HG03378 (cell line): ENCODE measurements at regions not wholly inside any gene's neighbourhood (a gene's known extent, or its start where the extent isn't known, plus 50 kb on each side); places are given as distances from the start of the nearest gene placed in this dataset.
A peak's percentile ranks its signal among the peaks of the same experiment; 100 is the strongest.

Source experiments
- ATAC-seq: cut with Tn5 transposase; IDR thresholded peaks from one replicate; pipeline ENCODE4 v1.9.1; 2021; ENCODE audit warnings: mild to moderate bottlenecking, moderate library complexity; ENCODE audit not compliant: unreplicated experiment

DNA sequence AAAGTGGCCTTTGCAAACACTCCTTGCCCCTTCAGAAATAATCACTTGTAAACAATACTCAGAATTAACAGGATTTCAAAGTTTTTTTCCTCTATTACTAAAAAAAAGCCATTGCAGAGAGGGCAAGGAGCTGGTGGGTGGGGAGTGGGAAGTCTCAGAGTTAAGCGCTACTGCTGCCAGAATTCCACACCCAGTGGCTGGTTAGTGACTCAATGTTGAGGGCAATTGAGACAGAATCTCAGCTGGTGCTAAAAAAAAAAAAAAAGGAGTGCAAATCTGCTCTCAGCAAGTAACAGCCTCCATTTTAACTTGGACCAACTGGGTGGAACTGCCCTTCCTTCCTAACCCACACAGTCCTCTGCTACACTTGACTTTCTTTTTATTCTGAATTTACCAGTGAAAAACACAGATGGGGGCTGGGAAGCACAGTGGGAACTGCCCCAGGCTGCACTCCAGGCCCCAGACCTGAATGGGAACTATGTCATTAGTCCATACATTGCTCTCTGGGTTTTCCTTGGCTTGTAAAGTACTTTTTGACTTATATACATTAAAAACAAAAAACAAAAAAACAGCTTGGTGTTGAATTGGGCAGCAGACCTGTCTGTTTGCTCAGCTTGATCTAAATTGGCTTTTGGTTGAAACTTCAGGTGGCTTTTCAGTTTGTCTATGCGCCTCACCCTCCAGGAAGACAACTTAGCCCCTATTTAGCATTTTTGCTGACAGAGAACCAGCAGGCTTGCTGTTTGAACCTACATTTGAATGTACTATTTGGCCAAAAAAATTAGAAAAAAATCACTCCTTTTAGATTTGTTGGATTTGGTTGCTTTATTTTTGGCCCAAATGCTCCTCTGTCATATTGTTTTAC lies 357.8 kb upstream of the TBL1XR1 start:
- ATAC-seq = no peak

DNA sequence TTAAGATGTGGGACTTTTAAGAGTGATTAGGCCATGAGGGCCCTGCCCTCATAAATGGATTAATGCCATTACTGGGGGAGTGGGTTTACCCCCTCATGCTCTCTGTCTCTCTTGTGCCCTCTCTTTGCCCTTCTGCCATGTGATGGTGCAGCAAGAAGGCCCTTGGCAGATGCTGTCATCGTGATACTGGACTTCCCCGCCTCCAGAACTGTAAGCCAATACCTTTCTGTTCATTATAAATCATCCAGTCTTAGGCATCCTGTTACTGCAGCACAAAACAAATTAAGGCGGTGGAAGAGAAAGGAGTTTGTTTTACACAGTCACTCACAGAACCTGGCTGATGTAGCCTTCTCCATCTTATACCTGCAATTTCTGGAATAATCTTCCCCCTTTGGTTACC lies 360.3 kb upstream of the TBL1XR1 start:
- ATAC-seq = no peak

DNA sequence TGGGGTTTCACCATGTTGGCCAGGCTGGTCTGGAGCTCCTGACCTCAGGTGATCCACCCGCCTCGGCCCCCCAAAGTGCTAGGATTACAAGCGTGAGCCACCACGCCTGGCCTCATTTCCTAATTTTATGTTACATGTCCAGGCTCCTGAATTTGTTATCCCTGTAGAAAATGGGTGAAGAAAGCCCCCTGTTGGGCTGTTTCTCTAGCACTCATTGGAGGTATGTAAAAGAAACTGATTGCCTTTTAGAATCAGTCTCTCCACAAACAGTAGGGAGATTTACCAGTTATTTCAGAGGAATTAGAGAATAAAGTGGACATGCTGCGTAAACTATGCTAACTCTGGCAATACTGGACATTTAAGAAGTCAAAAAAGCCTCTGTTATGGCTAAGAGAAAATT lies 364.1 kb upstream of the TBL1XR1 start:
- no peak for ATAC-seq

DNA sequence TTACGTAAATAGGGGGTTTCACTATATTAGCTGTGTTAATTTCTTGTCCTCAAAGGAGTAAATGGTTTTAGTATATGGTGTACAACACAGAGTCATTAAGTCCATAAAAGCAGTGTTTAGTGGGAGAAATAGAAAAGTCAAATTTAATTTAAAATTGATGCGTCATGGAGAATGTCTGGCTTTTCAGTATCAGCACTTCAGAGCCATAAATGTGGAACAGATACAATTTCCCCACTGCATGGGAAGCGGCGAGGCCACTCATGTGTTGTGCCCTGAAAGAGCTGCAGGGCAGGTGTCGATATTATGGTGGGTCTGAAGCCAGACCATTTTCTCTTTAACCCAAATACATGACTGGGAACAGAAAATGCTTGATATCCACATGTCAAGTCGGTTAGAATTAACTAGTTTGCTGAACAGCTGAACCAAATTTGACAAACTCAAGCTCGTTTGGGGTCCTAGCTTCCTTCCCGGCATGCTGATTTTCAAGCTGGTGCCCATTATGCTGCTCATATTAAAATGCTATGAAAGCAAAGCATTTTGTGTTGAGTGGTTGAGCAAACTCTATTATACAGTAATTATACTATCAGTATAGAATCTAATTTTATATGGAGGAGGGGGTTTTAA lies 364.6 kb upstream of the TBL1XR1 start:
- ATAC-seq = no peak

DNA sequence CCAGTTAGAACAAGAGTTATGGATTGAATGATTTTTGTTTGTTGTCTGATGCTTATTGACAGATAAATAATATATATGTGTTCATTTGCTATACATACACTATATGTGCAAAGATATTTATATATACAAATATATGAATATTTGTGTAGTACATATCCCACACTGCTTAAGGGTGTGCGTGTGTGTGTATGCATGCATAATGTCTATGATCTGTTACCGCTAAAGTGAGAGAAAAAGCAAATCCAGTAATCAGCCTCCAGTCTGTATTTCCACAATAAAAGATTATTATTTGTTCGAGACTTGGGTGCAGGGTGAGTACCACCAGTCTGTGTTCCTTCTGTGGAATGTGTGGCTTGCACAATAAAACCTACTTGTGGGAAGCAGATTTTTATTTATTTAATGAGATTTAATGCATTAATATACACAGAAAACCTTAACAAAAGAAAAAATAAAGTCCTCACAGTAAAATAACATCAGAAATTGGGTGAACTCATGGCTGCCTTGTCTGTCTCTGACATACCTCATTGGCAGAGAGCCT lies 366.0 kb upstream of the TBL1XR1 start:
- ATAC-seq = no peak

DNA sequence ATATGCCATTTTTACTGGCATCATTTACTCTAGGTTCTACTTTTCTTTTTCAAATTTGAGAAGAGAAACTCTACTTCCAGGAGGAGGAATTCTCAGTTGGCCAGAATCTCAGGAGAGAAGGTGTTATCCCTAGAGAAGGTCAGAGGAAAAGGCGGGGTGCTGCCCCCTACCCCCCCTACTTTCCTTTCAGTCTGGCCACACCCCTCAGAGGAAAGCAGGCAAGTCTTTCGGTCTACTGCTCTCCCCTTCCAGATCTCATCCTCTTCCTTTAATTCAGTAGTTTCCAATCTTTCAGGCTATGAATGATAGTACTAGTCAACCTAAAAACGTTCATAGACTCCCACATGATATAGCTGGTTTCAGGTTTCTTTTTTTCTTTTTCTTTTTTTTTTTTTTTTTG lies 366.5 kb upstream of the TBL1XR1 start:
- ATAC-seq = no peak

DNA sequence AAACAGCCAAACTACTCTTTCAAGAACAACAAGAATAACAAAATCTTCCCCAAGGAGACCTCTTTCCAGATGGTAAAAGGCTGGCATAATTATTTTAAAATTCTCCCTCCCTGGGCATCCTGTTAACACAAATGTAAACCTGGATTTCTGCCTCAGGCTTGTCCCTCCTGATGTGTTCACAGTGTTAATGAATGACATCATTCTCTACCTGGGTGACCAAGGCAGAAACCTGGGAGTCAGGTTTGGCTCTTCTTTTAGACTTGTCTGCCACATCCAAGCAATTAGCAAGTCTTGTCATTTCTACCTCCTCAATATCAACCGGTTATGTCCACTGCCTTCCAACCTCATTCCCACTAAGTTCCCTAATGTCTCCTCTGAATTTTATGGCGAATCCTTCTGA lies 368.7 kb upstream of the TBL1XR1 start:
- ATAC-seq = no peak

DNA sequence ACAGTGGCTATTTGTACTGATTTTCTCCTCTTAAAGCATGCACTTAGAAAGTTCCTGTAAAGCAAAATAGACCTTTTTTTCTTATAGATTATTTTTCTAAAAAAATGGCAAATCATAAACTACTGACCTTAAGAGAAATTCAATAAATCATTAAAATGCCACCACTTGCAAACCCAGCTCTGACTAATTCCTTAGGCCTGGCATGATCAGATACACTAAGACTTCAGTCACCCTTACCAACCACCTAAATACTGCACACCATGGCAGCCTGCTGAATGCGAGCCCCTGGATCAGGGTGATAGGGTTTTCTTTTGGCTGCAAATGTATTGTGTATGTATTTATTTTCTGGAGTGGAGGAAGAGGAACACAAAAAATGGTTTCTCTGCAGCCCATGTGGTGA lies 370.6 kb upstream of the TBL1XR1 start:
- ATAC-seq = no peak

DNA sequence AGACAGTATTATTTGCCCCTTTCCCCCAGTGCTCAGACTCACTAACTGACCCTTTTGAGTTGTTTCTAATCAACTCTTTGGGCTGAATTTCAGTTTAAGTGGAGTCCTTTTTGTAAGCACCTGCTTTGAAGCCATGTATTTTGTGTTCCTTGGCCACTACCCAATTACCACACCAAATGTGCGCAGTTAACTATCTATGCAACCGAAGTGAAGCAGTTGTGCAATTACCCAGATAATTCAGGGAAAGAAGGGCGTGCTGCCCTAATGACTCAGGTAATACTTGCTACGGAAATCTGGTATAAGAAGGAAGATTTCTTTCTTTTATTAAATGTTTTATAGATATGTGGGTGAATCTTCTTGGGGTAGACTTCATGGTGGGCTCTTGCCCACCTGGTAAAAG lies 371.9 kb upstream of the TBL1XR1 start:
- ATAC-seq = no peak

DNA sequence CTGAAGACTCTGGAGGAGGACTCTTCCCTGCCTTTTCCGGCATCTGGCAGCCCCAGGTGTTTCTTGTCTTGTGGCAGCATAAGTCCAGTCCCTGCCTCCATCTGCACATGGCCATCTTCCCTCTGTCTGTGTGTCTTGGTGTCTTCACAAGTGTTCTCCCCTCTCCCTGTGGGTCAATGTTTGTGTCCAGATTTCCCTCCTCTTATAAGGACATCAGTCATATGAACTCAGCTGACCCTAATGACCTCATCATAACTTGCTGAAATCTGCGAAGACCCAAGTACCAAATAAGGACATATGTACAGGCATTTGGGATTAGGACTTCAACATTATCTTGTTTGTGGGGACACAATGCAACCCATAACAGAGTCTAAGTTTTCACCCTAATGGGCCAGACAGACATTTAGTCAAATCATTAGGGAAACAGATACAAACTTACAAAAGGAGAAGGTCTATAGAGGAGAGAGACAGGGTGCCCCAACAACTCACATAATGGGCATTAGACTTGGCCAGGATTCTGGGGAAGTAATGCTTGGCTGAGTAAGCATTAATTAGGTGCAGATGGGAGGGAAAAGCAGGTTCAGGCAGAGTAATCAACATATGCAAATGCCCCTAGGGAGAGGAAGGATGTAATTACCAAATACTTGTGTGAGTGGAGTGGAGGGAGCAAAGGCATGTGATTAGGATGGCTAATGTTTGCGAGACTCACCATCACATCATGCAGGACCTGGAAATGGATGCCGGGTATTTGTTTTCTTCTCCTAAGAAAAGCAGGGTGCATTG lies 372.8 kb upstream of the TBL1XR1 start:
- no peak for ATAC-seq

DNA sequence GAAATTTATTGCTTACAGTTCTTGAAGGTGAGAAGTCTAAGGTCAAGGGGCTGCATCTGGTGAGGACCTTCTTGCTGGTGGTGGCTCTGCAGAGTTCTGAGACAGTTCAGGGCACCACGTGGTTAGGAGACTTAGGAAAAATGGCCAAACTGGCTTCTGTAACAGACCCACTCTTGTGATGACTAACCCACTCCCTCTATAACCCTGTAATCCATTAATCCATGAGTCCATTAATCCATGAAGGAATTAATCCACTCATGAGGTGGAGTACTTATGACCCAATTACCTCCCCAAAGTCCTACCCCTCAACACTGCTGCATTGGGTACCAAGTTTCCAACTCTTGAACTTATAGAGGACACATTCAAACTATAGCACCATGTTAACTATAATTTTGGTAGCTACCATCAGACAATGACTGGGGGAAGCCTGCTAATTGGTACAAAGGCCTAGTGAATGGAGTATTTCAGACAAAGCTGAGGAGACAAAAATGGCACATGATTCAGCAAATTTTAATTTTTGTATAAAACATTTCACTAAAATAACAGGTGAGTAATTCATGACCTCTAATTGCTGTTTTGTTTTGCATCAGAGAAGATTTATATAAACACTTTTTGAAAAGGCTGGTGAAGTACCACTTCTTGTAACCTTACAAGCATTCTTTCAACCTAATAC lies 374.1 kb upstream of the TBL1XR1 start:
- ATAC-seq = no peak

DNA sequence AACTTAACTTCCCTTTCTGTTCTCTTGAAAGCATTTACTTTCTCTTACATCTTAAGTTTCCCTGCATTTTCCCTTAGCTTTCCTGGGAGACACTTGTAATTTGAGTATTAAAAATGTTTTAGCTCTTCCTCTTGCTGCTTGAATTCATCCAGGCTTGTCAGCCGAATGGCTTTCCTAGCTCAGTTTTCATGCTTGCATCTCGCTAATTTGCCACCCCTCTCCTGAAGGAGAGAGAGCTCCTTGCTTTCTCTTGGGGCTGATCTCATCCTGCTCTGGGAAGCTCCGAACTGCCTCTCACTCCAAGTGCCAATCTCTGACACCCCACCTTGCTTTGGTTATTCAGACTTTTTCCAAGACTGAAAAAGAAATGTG lies 374.6 kb upstream of the TBL1XR1 start:
- no peak for ATAC-seq

DNA sequence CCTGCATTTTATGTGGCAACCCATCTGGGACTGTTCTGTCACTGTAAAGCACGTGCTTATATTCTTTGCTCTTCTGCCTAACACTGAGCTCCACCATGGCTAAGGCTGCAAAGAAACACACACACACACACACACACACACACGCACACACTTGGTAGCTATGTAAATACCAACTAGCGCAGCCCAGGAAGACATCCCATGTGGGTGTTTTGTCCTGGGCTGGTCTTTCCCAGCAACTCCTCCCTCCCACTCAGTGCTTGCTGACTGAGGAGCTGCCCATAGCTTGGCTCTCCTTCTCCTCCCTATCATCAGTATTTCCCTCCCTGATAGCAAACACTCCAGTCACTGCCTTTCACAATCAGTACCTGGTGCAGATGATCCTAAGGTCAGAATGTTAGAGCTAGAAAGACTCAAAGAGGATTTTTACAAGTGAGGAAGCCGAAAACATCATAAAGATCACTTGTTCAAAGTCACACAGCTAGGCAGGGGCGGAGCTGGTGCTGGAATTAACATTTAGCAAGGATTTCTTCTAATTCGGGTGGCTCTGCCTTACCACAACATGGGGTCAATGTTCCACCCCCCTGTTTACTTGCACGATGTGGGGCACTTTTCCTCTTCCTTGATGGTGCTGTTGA lies 377.1 kb upstream of the TBL1XR1 start:
- ATAC-seq = no peak

DNA sequence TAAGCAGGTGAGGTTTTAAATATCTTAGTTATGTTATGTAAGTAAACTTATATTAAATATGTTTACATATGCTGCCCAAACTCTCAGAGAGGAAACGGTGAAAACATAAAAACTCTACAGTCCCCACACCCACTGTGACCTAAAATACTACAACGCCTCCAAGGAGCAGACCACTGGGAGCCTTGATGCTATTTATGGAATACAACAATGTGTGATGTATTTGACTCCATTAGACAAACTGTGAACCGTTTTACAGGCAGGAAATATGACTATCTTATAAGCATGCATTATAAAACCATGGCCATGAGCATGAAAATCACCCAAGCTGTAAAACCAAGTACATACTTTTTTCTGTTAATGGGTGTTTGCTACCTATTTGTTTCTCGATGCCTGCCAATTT lies 379.5 kb upstream of the TBL1XR1 start:
- no peak for ATAC-seq

DNA sequence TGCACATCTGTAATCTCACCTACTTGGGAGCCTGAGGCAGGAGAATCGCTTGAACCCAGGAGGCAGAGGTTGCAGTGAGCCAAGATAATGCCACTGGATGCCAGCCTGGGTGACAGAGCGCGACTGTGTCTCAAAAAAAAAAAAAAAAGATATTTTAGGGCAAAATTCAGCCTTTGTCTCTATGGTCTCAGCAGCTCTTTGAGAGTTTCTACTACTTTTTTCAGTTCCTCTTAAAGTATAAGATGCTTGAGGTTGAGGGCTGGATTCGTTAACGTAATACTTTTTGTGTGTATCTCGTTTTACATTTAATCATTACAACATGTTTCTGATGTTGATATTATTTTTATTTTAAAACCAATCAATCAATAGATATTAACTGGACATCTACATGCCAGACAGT lies 381.2 kb upstream of the TBL1XR1 start:
- peak; percentile 95 for ATAC-seq

DNA sequence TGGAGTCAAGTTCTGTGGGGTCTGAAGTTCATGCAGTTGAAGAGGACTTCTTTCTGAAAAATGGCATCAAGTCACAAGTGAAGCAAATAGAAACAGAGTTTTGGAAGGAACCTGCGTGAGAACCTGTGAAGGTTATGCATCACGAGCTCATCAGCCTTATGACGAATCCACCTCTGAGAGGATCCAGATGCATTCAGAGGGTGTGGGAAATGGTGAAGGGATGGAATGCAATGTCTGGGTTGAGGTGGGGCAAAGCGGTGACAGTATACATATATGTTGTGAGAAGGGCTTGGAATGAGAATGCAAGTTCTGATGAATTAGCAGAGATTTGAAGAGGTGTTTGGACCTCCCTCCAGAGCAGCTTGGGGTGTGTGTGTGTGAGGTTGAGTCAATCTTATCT lies 382.1 kb upstream of the TBL1XR1 start:
- no peak for ATAC-seq

DNA sequence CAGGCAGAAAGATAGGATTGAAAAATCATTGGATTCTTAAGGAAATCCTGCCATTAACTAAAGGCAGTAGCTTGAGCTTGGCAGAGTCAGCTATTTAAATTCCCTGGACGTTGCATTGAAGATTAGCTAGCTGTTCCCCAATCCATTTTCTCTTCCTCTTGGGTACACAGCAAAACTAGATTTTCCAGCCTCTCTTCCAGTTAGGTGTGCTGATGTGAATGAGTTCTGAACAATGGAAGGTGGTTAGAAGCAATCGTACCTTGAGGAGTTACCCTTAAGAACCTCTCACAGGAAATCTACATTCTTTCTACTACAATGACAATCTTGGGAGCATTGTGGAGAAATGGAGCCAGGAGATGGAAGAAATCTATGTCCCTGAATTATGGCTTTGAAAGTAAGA lies 383.2 kb upstream of the TBL1XR1 start:
- no peak for ATAC-seq

DNA sequence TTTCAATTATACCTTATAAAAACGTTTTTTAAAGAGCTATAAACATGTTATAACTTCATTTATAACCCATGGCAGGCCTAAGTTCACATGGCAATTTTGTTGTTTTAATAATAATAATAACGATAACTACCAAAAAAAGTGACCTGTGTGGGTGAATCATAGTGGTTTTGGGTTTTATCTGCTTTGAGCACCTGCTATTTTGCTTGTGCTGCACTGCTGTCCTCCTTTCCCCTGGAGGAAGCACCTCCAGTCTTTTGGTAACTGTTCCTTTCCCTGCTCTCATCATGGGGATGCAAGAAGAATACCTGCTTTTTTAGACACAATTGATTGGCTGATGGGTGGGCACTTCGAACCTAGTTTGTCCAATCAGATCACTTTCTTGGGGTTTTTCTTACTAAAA lies 388.0 kb upstream of the TBL1XR1 start:
- no peak for ATAC-seq

DNA sequence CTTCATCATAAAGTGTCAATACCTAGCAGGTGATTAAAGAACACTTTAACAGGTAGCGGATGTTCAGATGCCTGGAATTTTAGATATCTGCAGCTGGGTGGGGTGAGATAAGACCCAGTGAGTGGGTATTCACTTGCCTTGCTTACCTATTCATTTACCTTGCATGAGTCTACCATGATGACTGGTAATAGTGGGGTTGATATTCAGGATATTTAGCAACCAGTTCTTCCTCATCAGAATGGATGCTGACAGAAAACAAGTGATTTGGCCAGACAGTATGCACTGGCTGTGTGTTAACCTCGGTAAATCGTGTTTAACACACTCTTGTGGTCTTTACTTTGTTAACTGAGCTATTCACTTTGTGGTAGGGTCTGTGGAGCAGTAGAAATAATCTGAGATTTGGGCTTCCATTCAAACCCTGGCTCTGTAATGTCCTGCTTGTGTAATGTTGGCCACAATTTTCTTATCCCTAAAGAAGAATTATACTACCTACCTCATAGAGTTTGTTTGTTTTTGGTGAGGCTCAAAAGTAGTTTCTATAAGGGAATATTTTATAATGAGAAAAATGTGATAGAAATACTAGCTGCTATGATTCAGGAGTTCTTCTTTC lies 391.9 kb upstream of the TBL1XR1 start:
- ATAC-seq = no peak

DNA sequence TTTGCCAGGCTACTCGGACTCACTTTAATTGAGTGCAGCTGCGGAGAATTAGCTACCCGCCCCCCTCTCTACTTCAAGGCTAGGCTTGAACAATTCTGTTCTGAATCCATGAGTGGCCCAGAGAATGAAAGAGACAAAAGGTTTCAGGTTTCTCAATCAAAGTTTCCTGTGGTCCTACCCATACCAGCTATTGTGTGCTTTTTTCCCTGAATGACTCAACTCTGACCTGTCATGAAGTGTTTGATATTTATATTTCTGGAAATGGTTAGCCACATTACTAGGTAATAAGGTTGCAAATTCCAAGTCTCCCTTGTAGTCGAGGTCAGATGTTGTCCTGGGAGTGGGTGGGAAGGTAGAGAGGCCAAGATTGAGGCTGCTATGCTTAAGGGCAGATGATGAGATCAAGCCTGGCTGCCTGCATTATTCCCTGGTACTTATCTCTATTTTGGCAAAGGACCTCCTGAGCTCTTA lies 392.7 kb upstream of the TBL1XR1 start:
- ATAC-seq = peak; percentile 82
